ENCODE measurements at regions not wholly inside any gene's neighbourhood (a gene's known extent, or its start where the extent isn't known, plus 50 kb on each side); places are given as distances from the start of the nearest gene placed in this dataset.

- ATAC-seq (ENCODE audit: low read depth in 2 of 2) = no peak
- Mint-ChIP-seq H3K27ac (no peak overlapping the region), H3K9me3 (peaks cover 0 to 16% (median 3%) of the 10 kb centered on the region in 7 donors), H3K27me3 (peaks cover 0 to 13% (median 4%) of the 10 kb centered on the region in 3 donors), H3K36me3 (no peaks in the 10 kb centered on the region), H3K4me3 (no peak overlapping the region), H3K4me1 (no peaks in the 10 kb centered on the region)
- DNase-seq = no peak
Observed at GRCh38 chr2:163474319-163474744, 261.5 kb downstream of the FIGN start.

- no peak overlapping the region for H3K4me3 Mint-ChIP-seq
- no peak overlapping the region for H3K27ac Mint-ChIP-seq
- peaks cover 0 to 7% (median 2%) of the 10 kb centered on the region in 3 donors for H3K27me3 Mint-ChIP-seq
- H3K36me3 Mint-ChIP-seq = no peaks in the 10 kb centered on the region
- H3K4me1 Mint-ChIP-seq = no peaks in the 10 kb centered on the region
- H3K9me3 Mint-ChIP-seq = no peaks in the 10 kb centered on the region
- no peak for DNase-seq
- no peak for ATAC-seq (ENCODE audit: low read depth in 2 of 2)
Observed at GRCh38 chr2:163471947-163472346, 263.9 kb downstream of the FIGN start.

- H3K27ac Mint-ChIP-seq = no peak overlapping the region
- peaks cover 4 to 20% (median 16%) of the 10 kb centered on the region in 3 donors for H3K27me3 Mint-ChIP-seq
- ATAC-seq (ENCODE audit: low read depth in 2 of 2) (no peak), DNase-seq (no peak)
- no peak overlapping the region for H3K4me3 Mint-ChIP-seq
- H3K9me3 Mint-ChIP-seq = no peaks in the 10 kb centered on the region
- peaks cover 0 to 4% (median 0%) of the 10 kb centered on the region in 3 donors for H3K4me1 Mint-ChIP-seq
- H3K36me3 Mint-ChIP-seq = no peaks in the 10 kb centered on the region
Observed at GRCh38 chr2:163469561-163469962, 266.2 kb downstream of the FIGN start.

- H3K4me1 Mint-ChIP-seq = peaks cover 0 to 6% (median 0%) of the 10 kb centered on the region in 3 donors
- no peak for ATAC-seq (ENCODE audit: low read depth in 2 of 2)
- H3K4me3 Mint-ChIP-seq = no peak overlapping the region
- H3K36me3 Mint-ChIP-seq = no peaks in the 10 kb centered on the region
- DNase-seq = no peak
- peaks cover 11 to 31% (median 22%) of the 10 kb centered on the region in 3 donors for H3K27me3 Mint-ChIP-seq
- H3K27ac Mint-ChIP-seq = no peak overlapping the region
- H3K9me3 Mint-ChIP-seq = no peaks in the 10 kb centered on the region
Observed at GRCh38 chr2:163467251-163467630, 268.6 kb downstream of the FIGN start.

- Mint-ChIP-seq H3K4me1 (peaks cover 0 to 6% (median 0%) of the 10 kb centered on the region in 3 donors), H3K4me3 (peak overlapping the region in 1 of 8 donors; percentile 2), H3K27me3 (peaks cover 11 to 31% (median 22%) of the 10 kb centered on the region in 3 donors), H3K9me3 (no peaks in the 10 kb centered on the region), H3K27ac (no peak overlapping the region), H3K36me3 (no peaks in the 10 kb centered on the region)
- ATAC-seq (ENCODE audit: low read depth in 2 of 2) (no peak), DNase-seq (no peak)
Observed at GRCh38 chr2:163466331-163467250, 269.2 kb downstream of the FIGN start.

GRCh38 chr2:163465440-163465839 lies 270.4 kb downstream of the FIGN start:
- H3K27ac Mint-ChIP-seq = no peak overlapping the region
- H3K4me3 Mint-ChIP-seq = no peak overlapping the region
- peaks cover 0 to 6% (median 0%) of the 10 kb centered on the region in 3 donors for H3K4me1 Mint-ChIP-seq
- H3K27me3 Mint-ChIP-seq = peaks cover 11 to 31% (median 22%) of the 10 kb centered on the region in 3 donors
- H3K9me3 Mint-ChIP-seq = no peaks in the 10 kb centered on the region
- DNase-seq (no peak), ATAC-seq (ENCODE audit: low read depth in 2 of 2) (no peak)
- H3K36me3 Mint-ChIP-seq = no peaks in the 10 kb centered on the region

- DNase-seq = no peak
- H3K4me3 Mint-ChIP-seq = no peak overlapping the region
- no peaks in the 10 kb centered on the region for H3K36me3 Mint-ChIP-seq
- no peaks in the 10 kb centered on the region for H3K9me3 Mint-ChIP-seq
- H3K27ac Mint-ChIP-seq = no peak overlapping the region
- ATAC-seq (ENCODE audit: low read depth in 2 of 2) = no peak
- H3K27me3 Mint-ChIP-seq = peaks cover 11 to 25% (median 22%) of the 10 kb centered on the region in 3 donors
- peaks cover 0 to 6% (median 0%) of the 10 kb centered on the region in 3 donors for H3K4me1 Mint-ChIP-seq
Observed at GRCh38 chr2:163463411-163463810, 272.4 kb downstream of the FIGN start.

- no peak for DNase-seq
- H3K27ac Mint-ChIP-seq = no peak overlapping the region
- H3K9me3 Mint-ChIP-seq = no peaks in the 10 kb centered on the region
- peaks cover 12 to 25% (median 22%) of the 10 kb centered on the region in 3 donors for H3K27me3 Mint-ChIP-seq
- no peak for ATAC-seq (ENCODE audit: low read depth in 2 of 2)
- no peak overlapping the region for H3K4me3 Mint-ChIP-seq
- H3K36me3 Mint-ChIP-seq = no peaks in the 10 kb centered on the region
- H3K4me1 Mint-ChIP-seq = peaks cover 0 to 6% (median 0%) of the 10 kb centered on the region in 3 donors
Observed at GRCh38 chr2:163462993-163463392, 272.8 kb downstream of the FIGN start.

- no peak for ATAC-seq (ENCODE audit: low read depth in 2 of 2)
- no peak overlapping the region for H3K4me3 Mint-ChIP-seq
Observed at GRCh38 chr2:163459986-163460385, 275.8 kb downstream of the FIGN start.

GRCh38 chr2:163456953-163457743 lies 278.7 kb downstream of the FIGN start:
- no peaks in the 10 kb centered on the region for H3K4me1 Mint-ChIP-seq
- DNase-seq (no peak), ATAC-seq (ENCODE audit: low read depth in 2 of 2) (no peak)
- peaks cover 12 to 14% (median 13%) of the 10 kb centered on the region in 3 donors for H3K27me3 Mint-ChIP-seq
- no peak overlapping the region for H3K27ac Mint-ChIP-seq
- H3K9me3 Mint-ChIP-seq = no peaks in the 10 kb centered on the region
- no peaks in the 10 kb centered on the region for H3K36me3 Mint-ChIP-seq
- no peak overlapping the region for H3K4me3 Mint-ChIP-seq

More at GRCh38 chr2:163459986-163460385, 275.8 kb downstream of the FIGN start:
- H3K27me3 Mint-ChIP-seq = peaks cover 20 to 25% (median 20%) of the 10 kb centered on the region in 3 donors
- peaks cover 0 to 6% (median 0%) of the 10 kb centered on the region in 3 donors for H3K4me1 Mint-ChIP-seq
- no peak for DNase-seq
- H3K27ac Mint-ChIP-seq = no peak overlapping the region
- H3K36me3 Mint-ChIP-seq = no peaks in the 10 kb centered on the region
- no peaks in the 10 kb centered on the region for H3K9me3 Mint-ChIP-seq

- peaks cover 12 to 14% (median 13%) of the 10 kb centered on the region in 3 donors for H3K27me3 Mint-ChIP-seq
- no peak overlapping the region for H3K27ac Mint-ChIP-seq
- no peak overlapping the region for H3K4me3 Mint-ChIP-seq
- H3K4me1 Mint-ChIP-seq = no peaks in the 10 kb centered on the region
- ATAC-seq (ENCODE audit: low read depth in 2 of 2) (no peak), DNase-seq (no peak)
- no peaks in the 10 kb centered on the region for H3K36me3 Mint-ChIP-seq
- H3K9me3 Mint-ChIP-seq = no peaks in the 10 kb centered on the region
Observed at GRCh38 chr2:163455815-163456214, 280.0 kb downstream of the FIGN start.

GRCh38 chr2:163453920-163454319 lies 281.9 kb downstream of the FIGN start:
- Mint-ChIP-seq H3K27ac (no peak overlapping the region), H3K4me3 (no peak overlapping the region), H3K27me3 (peaks cover 12 to 14% (median 13%) of the 10 kb centered on the region in 3 donors), H3K9me3 (peaks cover 0 to 7% (median 3%) of the 10 kb centered on the region in 7 donors), H3K36me3 (no peaks in the 10 kb centered on the region), H3K4me1 (no peaks in the 10 kb centered on the region)
- DNase-seq (no peak), ATAC-seq (ENCODE audit: low read depth in 2 of 2) (no peak)

- Mint-ChIP-seq H3K9me3 (peaks cover 0 to 2% (median 0%) of the 10 kb centered on the region in 7 donors), H3K36me3 (peaks cover 4 to 6% of the 10 kb centered on the region in 2 donors), H3K4me1 (no peaks in the 10 kb centered on the region), H3K4me3 (no peak overlapping the region), H3K27ac (no peak overlapping the region), H3K27me3 (peaks cover 5 to 37% (median 34%) of the 10 kb centered on the region in 3 donors)
- ATAC-seq (ENCODE audit: low read depth in 2 of 2) (no peak), DNase-seq (no peak)
Observed at GRCh38 chr2:163441603-163442002, 294.2 kb downstream of the FIGN start.

All from naive B cell (primary cell).